SK-N-SH (cell line): ENCODE measurements at regions not wholly inside any gene's neighbourhood (a gene's known extent, or its start where the extent isn't known, plus 50 kb on each side); places are given as distances from the start of the nearest gene placed in this dataset.

ENCODE experiments used
- CTCF ChIA-PET: fragments of 300-600, 350-600 bp; formaldehyde crosslinking; extraction: SDS; loops from one replicate; lab custom pipeline; 2021; lab: Yijun Ruan, JAX
- POLR2A ChIA-PET: fragments of 350-600 bp; sonication (Branson Sonifier 250); formaldehyde crosslinking; extraction: SDS; loops from one replicate; lab custom pipeline; 2020; ENCODE audit warnings: antibody characterized with exemption, inconsistent platforms; lab: Yijun Ruan, JAX
- DNase-seq: peaks from one replicate; pipeline ENCODE4 v3.0.0; 2012
- H2AFZ ChIP-seq: fragments of 200-600 bp; sonication (generic); 2 replicates; pipeline ENCODE4 v1.8.1; 2016; ENCODE audit warnings: antibody characterized with exemption, mild to moderate bottlenecking, low read depth
- H3F3A ChIP-seq: fragments of 200-600 bp; sonication (generic); replicated peaks from 2 replicates; pipeline ENCODE3; 2016; ENCODE audit warnings: antibody characterized with exemption, mild to moderate bottlenecking; ENCODE audit not compliant: insufficient read depth
- H3K27ac ChIP-seq, 2 experiments: fragments of 200-500 bp in 1 of 2; fragments of 200-600 bp in 1 of 2; sonication (Bioruptor generic) in 1 of 2; sonication (generic), shearing (Covaris generic) in 1 of 2; 2 replicates each; pipeline versions ENCODE4 v1.5.1 to v1.6.1; 2014 to 2016; ENCODE audit warnings: low read depth in 2 of 2, inconsistent platforms in 1 of 2, low read length in 1 of 2, mild to moderate bottlenecking in 1 of 2, mixed read lengths in 1 of 2
- H3K27me3 ChIP-seq: fragments of 200-600 bp; sonication (generic), shearing (Covaris generic); 2 replicates; pipeline ENCODE4 v1.6.1; 2016; ENCODE audit warnings: mixed run types; ENCODE audit not compliant: insufficient read depth
- H3K36me3 ChIP-seq, 2 experiments: fragments of 200-500 bp in 1 of 2; fragments of 200-600 bp in 1 of 2; sonication (Bioruptor generic) in 1 of 2; sonication (generic) in 1 of 2; replicated peaks in 1 of 2; 2 replicates each; pipeline versions ENCODE3 to v1.5.1; 2014 to 2016; ENCODE audit warnings: low read length in 1 of 2, mild to moderate bottlenecking in 1 of 2; ENCODE audit not compliant: insufficient read depth in 2 of 2, control insufficient read depth in 1 of 2
- H3K4me1 ChIP-seq, 2 experiments: fragments of 200-500 bp in 1 of 2; fragments of 200-600 bp in 1 of 2; sonication (Bioruptor generic) in 1 of 2; sonication (generic), shearing (Covaris generic) in 1 of 2; 2 replicates each; pipeline versions ENCODE4 v1.5.1 to v1.6.1; 2014 to 2016; ENCODE audit warnings: low read depth in 1 of 2, low read length in 1 of 2, mixed run types in 1 of 2; ENCODE audit not compliant: insufficient read depth in 2 of 2, control insufficient read depth in 1 of 2
- H3K4me2 ChIP-seq: fragments of 200-600 bp; sonication (generic), shearing (Covaris generic); 2 replicates; pipeline ENCODE4 v1.6.1; 2017; ENCODE audit warnings: mixed run types
- H3K4me3 ChIP-seq, 2 experiments: fragments of 200-500 bp in 1 of 2; fragments of 200-600 bp in 1 of 2; sonication (Bioruptor generic) in 1 of 2; sonication (generic), shearing (Covaris generic) in 1 of 2; 2 replicates each; pipeline versions ENCODE4 v1.5.1 to v1.8.1; 2014 to 2016; ENCODE audit warnings: low read depth in 2 of 2, inconsistent platforms in 1 of 2, low read length in 1 of 2, mild to moderate bottlenecking in 1 of 2, mixed read lengths in 1 of 2, moderate library complexity in 1 of 2
- H3K79me2 ChIP-seq: fragments of 200-600 bp; sonication (generic); 2 replicates; pipeline ENCODE4 v1.8.1; 2017; ENCODE audit warnings: mild to moderate bottlenecking; ENCODE audit not compliant: insufficient read depth
- H3K9ac ChIP-seq: fragments of 200-600 bp; sonication (generic); 2 replicates; pipeline ENCODE4 v1.6.1; 2017; ENCODE audit warnings: mixed run types
- H3K9me2 ChIP-seq: fragments of 200-600 bp; sonication (generic); 2 replicates; pipeline ENCODE4 v1.6.1; 2017; ENCODE audit warnings: mixed run types
- H3K9me3 ChIP-seq: fragments of 200-600 bp; sonication (generic); 2 replicates; pipeline ENCODE4 v1.6.1; 2017; ENCODE audit warnings: mixed run types, mild to moderate bottlenecking, moderate library complexity
- H4K20me1 ChIP-seq: fragments of 200-600 bp; sonication (generic); 2 replicates; pipeline ENCODE4 v1.6.1; 2017; ENCODE audit warnings: mild to moderate bottlenecking, mixed run types; ENCODE audit not compliant: insufficient read depth
- CHD2 ChIP-seq: fragments of 150-350 bp; IDR thresholded peaks from 2 replicates; pipeline ENCODE4 v1.6.1; 2018; ENCODE audit warnings: low read length; ENCODE audit not compliant: partially characterized antibody
- CTCF ChIP-seq: fragments of 200-600 bp; sonication (generic); IDR thresholded peaks from 2 replicates; pipeline ENCODE4 v1.6.1; 2017; ENCODE audit warnings: antibody characterized with exemption, mild to moderate bottlenecking, moderate library complexity
- ELF1 ChIP-seq: IDR thresholded peaks from 2 replicates; pipeline ENCODE4 v1.4.0; 2012
- EZH2phosphoT487 ChIP-seq: fragments of 200-600 bp; sonication (generic); IDR thresholded peaks from 2 replicates; pipeline ENCODE4 v1.6.1; 2017; ENCODE audit warnings: low read depth, mixed run types, mild to moderate bottlenecking, antibody characterized with exemption, moderate library complexity, borderline replicate concordance
- FOXJ3 ChIP-seq: sonication (generic); formaldehyde crosslinking; IDR thresholded peaks from 2 replicates; pipeline ENCODE4 v1.5.1; 2020; ENCODE audit warnings: mild to moderate bottlenecking, missing genetic modification reagents
- GABPA ChIP-seq: IDR thresholded peaks from 2 replicates; pipeline ENCODE4 v1.4.0; 2012; ENCODE audit warnings: low read depth, mild to moderate bottlenecking
- IRF3 ChIP-seq: fragments of 150-350 bp; IDR thresholded peaks from 2 replicates; pipeline ENCODE4 v1.6.1; 2016; ENCODE audit warnings: mild to moderate bottlenecking, low read depth, low read length
- MAX ChIP-seq: IDR thresholded peaks from 2 replicates; pipeline ENCODE4 v1.4.0; 2012; ENCODE audit warnings: low read depth
- NRF1 ChIP-seq: IDR thresholded peaks from 2 replicates; pipeline ENCODE4 v1.6.1; 2012; ENCODE audit warnings: low read depth, mild to moderate bottlenecking, low read length
- PBX3 ChIP-seq: IDR thresholded peaks from 2 replicates; pipeline ENCODE4; 2012
- POLR2AphosphoS5 ChIP-seq: IDR thresholded peaks from 2 replicates; pipeline ENCODE4 v1.6.1; 2012; ENCODE audit warnings: low read depth, low read length
- RCOR1 ChIP-seq: fragments of 150-350 bp; IDR thresholded peaks from 2 replicates; pipeline ENCODE4 v1.6.1; 2017; ENCODE audit warnings: antibody characterized with exemption, low read length
- REST ChIP-seq: IDR thresholded peaks from 2 replicates; pipeline ENCODE4 v1.6.1; 2012; ENCODE audit warnings: mild to moderate bottlenecking, low read depth, low read length, moderate library complexity
- RFX5 ChIP-seq: IDR thresholded peaks from 2 replicates; pipeline ENCODE4 v1.6.1; 2012; ENCODE audit warnings: mild to moderate bottlenecking, improper control_type of control experiment, low read length
- RXRA ChIP-seq: IDR thresholded peaks from 2 replicates; pipeline ENCODE4 v1.4.0; 2012; ENCODE audit warnings: low read depth, mild to moderate bottlenecking, borderline replicate concordance
- TEAD4 ChIP-seq: IDR thresholded peaks from 2 replicates; pipeline ENCODE4 v1.4.0; 2012; ENCODE audit warnings: mild to moderate bottlenecking, borderline replicate concordance; ENCODE audit not compliant: insufficient read depth
- USF1 ChIP-seq: IDR thresholded peaks from 2 replicates; pipeline ENCODE4 v1.4.0; 2012; ENCODE audit warnings: low read depth, borderline replicate concordance
- USF2 ChIP-seq: fragments of 150-350 bp; IDR thresholded peaks from 2 replicates; pipeline ENCODE4 v1.6.1; 2017; ENCODE audit warnings: antibody characterized with exemption, low read length, low read depth, borderline replicate concordance
- WGBS: methylation state at CpG from one replicate; pipeline ENCODE4 v1.1.6; 2017; ENCODE audit warnings: low lambda C conversion rate; 5-methylcytosine and 5-hydroxymethylcytosine counted together

GRCh38 chr4:38360201-38360600, 303.8 kb upstream of the KLF3 start:
- Histone ChIP-seq H3K9me3 (no peaks in the 10 kb centered on the region), H3F3A (no peaks in the 10 kb centered on the region), H3K36me3 (no peaks in the 10 kb centered on the region)
- no peak for TF ChIP-seq TEAD4
- no peak for TF ChIP-seq REST
- TF ChIP-seq ELF1, result no peak
- TF ChIP-seq RXRA, result no peak
- TF ChIP-seq CHD2, result no peak
- TF ChIP-seq USF1, result no peak
- no peak for TF ChIP-seq IRF3
- no peak for TF ChIP-seq CTCF
- TF ChIP-seq EZH2phosphoT487, result no peak
- no peak for TF ChIP-seq PBX3
- no peak for TF ChIP-seq RFX5
- TF ChIP-seq USF2, result no peak
- no peak for TF ChIP-seq POLR2AphosphoS5
- TF ChIP-seq MAX, result no peak
- no peak for TF ChIP-seq GABPA
- TF ChIP-seq RCOR1, result no peak
- TF ChIP-seq NRF1, result no peak
- TF ChIP-seq FOXJ3, result no peak
- TF ChIP-seq, all 33 proteins: peak for 0
- DNase-seq, result no peak
- H3K9me2 ChIP-seq, result no peaks in the 10 kb centered on the region
- peaks cover 0 to 4% of the 10 kb centered on the region in 2 experiments; a peak in 1 of 4 replicates for H3K4me1 ChIP-seq
- no peak overlapping the region for H3K4me3 ChIP-seq
- ChIA-PET POLR2A (no interaction called here), CTCF (interaction anchor here (1.3 kb wide), 1 partner anchor 12 kb away, joined by 3 read pairs; no protein-coding TSS in a partner anchor)
- H3K9ac ChIP-seq, result no peak overlapping the region
- no peaks in the 10 kb centered on the region for H3K79me2 ChIP-seq
- H3K27ac ChIP-seq, result no peak overlapping the region
- no peak overlapping the region for H3K4me2 ChIP-seq
- 56% methylated on average over 1 of the region's 1 CpG for whole genome bisulfite sequencing
- H3K27me3 ChIP-seq, result no peaks in the 10 kb centered on the region
- no peak overlapping the region for H2AFZ ChIP-seq
- H4K20me1 ChIP-seq, result no peaks in the 10 kb centered on the region
